Ovary (tissue), 3 donors: ENCODE measurements at regions not wholly inside any gene's neighbourhood (a gene's known extent, or its start where the extent isn't known, plus 50 kb on each side); places are given as distances from the start of the nearest gene placed in this dataset.

ENCODE experiments used
- EP300 ChIP-seq: sonication (generic); formaldehyde crosslinking; IDR thresholded peaks from one replicate; pipeline ENCODE4 v1.6.1; 2017; ENCODE audit warnings: antibody characterized with exemption
- POLR2A ChIP-seq: fragments of 450-650 bp; IDR thresholded peaks from one replicate; pipeline ENCODE4 v1.6.1; 2017; ENCODE audit warnings: antibody characterized with exemption, mild to moderate bottlenecking, moderate library complexity
- TF ChIP-seq, protein P1 (sequence below), 3 donors: fragments of 450-650 bp in 2 of 3; fragments of 200-600 bp in 1 of 3; IDR thresholded peaks; one replicate each; pipeline versions ENCODE4 v1.5.1 to v1.8.0; 2016 to 2022; ENCODE audit warnings: antibody characterized with exemption in 3 of 3, mild to moderate bottlenecking in 1 of 3
- donor health status: DM: no; HTN: no; CAD: no.

DNA sequence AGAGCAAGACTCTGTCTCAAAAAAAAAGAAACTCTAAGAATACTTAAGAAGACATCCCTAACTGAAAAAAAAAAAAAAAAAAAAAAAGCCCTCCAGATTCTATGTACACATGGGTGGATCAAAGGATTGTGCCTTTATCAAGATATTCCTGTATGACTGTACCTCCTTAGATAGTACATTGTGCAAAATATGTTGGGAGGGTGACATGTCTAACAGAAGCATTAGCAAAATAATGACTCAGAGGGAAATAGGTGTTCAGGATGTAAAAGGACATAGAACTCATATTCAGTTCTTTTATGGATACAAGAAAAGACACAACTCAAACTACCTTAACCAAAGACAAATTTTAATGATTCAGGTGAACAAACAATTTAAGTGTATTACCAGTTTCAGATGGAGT lies 269.8 kb upstream of the KAZN start:
- TF ChIP-seq, protein P1, sequence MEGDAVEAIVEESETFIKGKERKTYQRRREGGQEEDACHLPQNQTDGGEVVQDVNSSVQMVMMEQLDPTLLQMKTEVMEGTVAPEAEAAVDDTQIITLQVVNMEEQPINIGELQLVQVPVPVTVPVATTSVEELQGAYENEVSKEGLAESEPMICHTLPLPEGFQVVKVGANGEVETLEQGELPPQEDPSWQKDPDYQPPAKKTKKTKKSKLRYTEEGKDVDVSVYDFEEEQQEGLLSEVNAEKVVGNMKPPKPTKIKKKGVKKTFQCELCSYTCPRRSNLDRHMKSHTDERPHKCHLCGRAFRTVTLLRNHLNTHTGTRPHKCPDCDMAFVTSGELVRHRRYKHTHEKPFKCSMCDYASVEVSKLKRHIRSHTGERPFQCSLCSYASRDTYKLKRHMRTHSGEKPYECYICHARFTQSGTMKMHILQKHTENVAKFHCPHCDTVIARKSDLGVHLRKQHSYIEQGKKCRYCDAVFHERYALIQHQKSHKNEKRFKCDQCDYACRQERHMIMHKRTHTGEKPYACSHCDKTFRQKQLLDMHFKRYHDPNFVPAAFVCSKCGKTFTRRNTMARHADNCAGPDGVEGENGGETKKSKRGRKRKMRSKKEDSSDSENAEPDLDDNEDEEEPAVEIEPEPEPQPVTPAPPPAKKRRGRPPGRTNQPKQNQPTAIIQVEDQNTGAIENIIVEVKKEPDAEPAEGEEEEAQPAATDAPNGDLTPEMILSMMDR (IDR thresholded peaks at IDR 0.05): no peak
- TF ChIP-seq POLR2A: no peak
- TF ChIP-seq EP300: no peak
